Neutrophil (primary cell): ENCODE measurements at regions not wholly inside any gene's neighbourhood (a gene's known extent, or its start where the extent isn't known, plus 50 kb on each side); places are given as distances from the start of the nearest gene placed in this dataset.

Source experiments
- H3K27ac ChIP-seq: fragments of 200-600 bp; sonication (generic); 2 replicates; pipeline ENCODE4 v1.5.1; 2016; ENCODE audit warnings: mild to moderate bottlenecking, moderate library complexity
- H3K27me3 ChIP-seq: fragments of 200-600 bp; sonication (generic); 2 replicates; pipeline ENCODE4 v1.6.0; 2016; ENCODE audit warnings: mild to moderate bottlenecking
- H3K36me3 ChIP-seq: fragments of 200-600 bp; sonication (generic); 2 replicates; pipeline ENCODE4 v1.5.1; 2017
- H3K4me1 ChIP-seq, 2 experiments: fragments of 200-600 bp in 1 of 2; sonication (generic) in 1 of 2; 1 replicate in 1 of 2; 2 replicates in 1 of 2; pipeline versions ENCODE4 v1.5.1 to v1.6.1; 2013 to 2016; ENCODE audit warnings: low read depth in 1 of 2, low read length in 1 of 2, mild to moderate bottlenecking in 1 of 2, moderate library complexity in 1 of 2; ENCODE audit not compliant: control insufficient read depth in 1 of 2, insufficient read depth in 1 of 2
- H3K4me3 ChIP-seq, 2 experiments: fragments of 200-600 bp in 1 of 2; sonication (generic) in 1 of 2; 1 replicate in 1 of 2; 2 replicates in 1 of 2; pipeline ENCODE4 v1.5.1; 2013 to 2016; ENCODE audit warnings: low read depth in 1 of 2, low read length in 1 of 2, mild to moderate bottlenecking in 1 of 2, moderate library complexity in 1 of 2
- H3K9me3 ChIP-seq: fragments of 200-600 bp; sonication (generic); 2 replicates; pipeline ENCODE4 v1.5.1; 2016
- CTCF ChIP-seq: fragments of 200-600 bp; sonication (generic); IDR thresholded peaks from 2 replicates; pipeline ENCODE4 v1.5.1; 2016; ENCODE audit warnings: antibody characterized with exemption

GRCh38 chr16:27719106-27719445 lies 169.1 kb downstream of the KATNIP start:
- no peak overlapping the region for H3K4me3 ChIP-seq
- H3K27ac ChIP-seq = no peak overlapping the region
- no peaks in the 10 kb centered on the region for H3K27me3 ChIP-seq
- H3K4me1 ChIP-seq = no peaks in the 10 kb centered on the region
- no peaks in the 10 kb centered on the region for H3K9me3 ChIP-seq
- no peak for TF ChIP-seq CTCF
- H3K36me3 ChIP-seq = peaks cover 28% of the 10 kb centered on the region

- H3K27me3 ChIP-seq = no peaks in the 10 kb centered on the region
- peaks cover 38% of the 10 kb centered on the region for H3K36me3 ChIP-seq
- H3K27ac ChIP-seq = no peak overlapping the region
- no peak for TF ChIP-seq CTCF
- H3K4me1 ChIP-seq = no peaks in the 10 kb centered on the region
- no peak overlapping the region for H3K4me3 ChIP-seq
- no peaks in the 10 kb centered on the region for H3K9me3 ChIP-seq
These were observed 171.0 kb downstream of the KATNIP start for GRCh38 chr16:27720731-27721530.

- Histone ChIP-seq H3K27me3 (no peaks in the 10 kb centered on the region), H3K4me3 (no peak overlapping the region), H3K27ac (no peak overlapping the region), H3K9me3 (no peaks in the 10 kb centered on the region), H3K36me3 (peaks cover 45% of the 10 kb centered on the region), H3K4me1 (no peaks in the 10 kb centered on the region)
- no peak for TF ChIP-seq CTCF
These were observed 171.7 kb downstream of the KATNIP start for GRCh38 chr16:27721531-27722181.

GRCh38 chr16:27722207-27722606 lies 172.3 kb downstream of the KATNIP start:
- H3K27me3 ChIP-seq = no peaks in the 10 kb centered on the region
- H3K4me3 ChIP-seq = no peak overlapping the region
- no peak overlapping the region for H3K27ac ChIP-seq
- H3K9me3 ChIP-seq = no peaks in the 10 kb centered on the region
- peaks cover 50% of the 10 kb centered on the region for H3K36me3 ChIP-seq
- TF ChIP-seq CTCF = no peak
- no peaks in the 10 kb centered on the region for H3K4me1 ChIP-seq

GRCh38 chr16:27722892-27723450 lies 173.0 kb downstream of the KATNIP start:
- Histone ChIP-seq H3K27ac (no peak overlapping the region), H3K4me1 (no peaks in the 10 kb centered on the region), H3K9me3 (no peaks in the 10 kb centered on the region), H3K4me3 (no peak overlapping the region), H3K27me3 (no peaks in the 10 kb centered on the region), H3K36me3 (peaks cover 52% of the 10 kb centered on the region)
- TF ChIP-seq CTCF = no peak
